GM19043 (cell line): ENCODE measurements at regions not wholly inside any gene's neighbourhood (a gene's known extent, or its start where the extent isn't known, plus 50 kb on each side); places are given as distances from the start of the nearest gene placed in this dataset.

ENCODE experiments used
- ATAC-seq: cut with Tn5 transposase; IDR thresholded peaks from one replicate; pipeline ENCODE4 v1.9.1; 2021; ENCODE audit warnings: low read depth; ENCODE audit not compliant: unreplicated experiment

GRCh38 chr5:38039091-38039490 lies 199.2 kb upstream of the GDNF start:
- ATAC-seq = no peak

- no peak for ATAC-seq
Observed at GRCh38 chr5:38036765-38037164, 196.9 kb upstream of the GDNF start.

DNA sequence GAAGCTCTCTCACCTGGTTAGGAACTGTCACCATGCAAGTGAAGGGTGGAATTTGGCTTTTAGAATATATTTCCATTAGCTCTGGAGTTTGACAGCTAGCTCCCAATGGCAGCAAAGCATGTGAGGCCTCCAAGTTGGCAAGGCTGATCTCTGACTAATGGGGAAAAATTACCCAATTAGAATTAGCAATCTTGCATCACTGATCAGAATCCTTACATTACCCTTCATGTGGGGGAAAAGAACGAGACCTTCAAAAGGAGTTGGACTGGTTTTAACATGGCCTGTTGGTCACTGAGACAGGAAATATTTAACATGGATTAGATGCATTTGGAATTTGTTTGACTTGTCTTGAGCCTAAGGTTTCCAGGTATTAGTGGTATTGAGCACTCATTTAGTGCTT lies 192.3 kb upstream of the GDNF start:
- no peak for ATAC-seq

- no peak for ATAC-seq
Observed at GRCh38 chr5:38031304-38031703, 191.5 kb upstream of the GDNF start.

GRCh38 chr5:38029397-38030065 lies 189.7 kb upstream of the GDNF start:
- no peak for ATAC-seq

GRCh38 chr5:38023799-38024198 lies 184.0 kb upstream of the GDNF start:
- no peak for ATAC-seq

- no peak for ATAC-seq
Observed at GRCh38 chr5:38023371-38023770, 183.5 kb upstream of the GDNF start.

GRCh38 chr5:38022631-38023030 lies 182.8 kb upstream of the GDNF start:
- ATAC-seq = no peak

GRCh38 chr5:38018016-38018415 lies 178.2 kb upstream of the GDNF start:
- ATAC-seq = no peak

DNA sequence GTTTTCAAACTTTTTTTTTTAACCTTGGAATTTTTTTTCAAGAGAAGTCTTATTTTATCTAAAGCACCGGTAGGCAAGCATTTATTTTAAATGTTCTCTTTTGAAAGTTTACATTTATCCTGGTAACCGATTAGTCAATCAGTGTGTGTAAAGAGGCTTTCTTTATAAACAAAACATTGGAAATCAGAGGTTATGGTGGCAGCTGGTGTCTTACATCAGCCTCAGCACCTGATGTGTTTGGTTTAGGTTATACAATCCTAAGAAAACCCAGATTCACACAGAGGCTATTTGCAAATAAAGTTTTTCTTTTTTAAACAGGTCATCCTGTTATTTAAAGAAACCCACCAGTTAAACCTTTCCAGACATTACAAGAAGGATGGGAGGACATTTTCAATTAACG lies 173.3 kb upstream of the GDNF start:
- no peak for ATAC-seq

- ATAC-seq = no peak
Observed at GRCh38 chr5:38011668-38012188, 171.9 kb upstream of the GDNF start.

DNA sequence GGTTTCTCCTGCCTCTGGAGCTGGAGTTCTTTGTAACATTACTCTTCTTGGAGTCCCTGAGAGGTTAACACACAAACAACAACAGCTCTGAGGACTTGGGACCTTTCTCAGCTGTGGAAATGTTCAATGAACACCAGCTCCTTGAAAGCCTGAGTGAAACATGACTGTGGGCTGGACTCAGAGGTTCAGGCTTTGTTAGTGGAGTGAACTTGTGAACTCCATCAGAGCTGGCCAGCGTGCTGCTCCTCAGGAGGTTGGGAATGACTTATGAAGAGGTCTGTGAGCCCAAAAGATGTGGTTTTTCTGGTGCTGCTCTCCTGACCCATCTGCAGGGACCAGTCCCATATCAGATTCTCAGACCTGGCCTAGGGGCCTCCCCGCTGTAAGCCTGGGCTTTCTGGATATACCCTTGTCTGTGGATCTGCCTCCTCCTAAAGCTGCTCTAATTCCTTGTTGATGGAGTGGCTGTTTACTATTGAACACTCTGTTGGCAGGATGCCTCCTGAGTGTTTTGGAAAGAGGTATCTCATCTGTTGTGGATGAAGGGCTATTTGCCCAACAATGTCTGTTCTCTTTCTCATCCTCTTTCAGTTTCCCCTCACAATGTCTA lies 170.0 kb upstream of the GDNF start:
- no peak for ATAC-seq

GRCh38 chr5:38008198-38008597 lies 168.4 kb upstream of the GDNF start:
- no peak for ATAC-seq

- no peak for ATAC-seq
Observed at GRCh38 chr5:37999593-37999992, 159.8 kb upstream of the GDNF start.

DNA sequence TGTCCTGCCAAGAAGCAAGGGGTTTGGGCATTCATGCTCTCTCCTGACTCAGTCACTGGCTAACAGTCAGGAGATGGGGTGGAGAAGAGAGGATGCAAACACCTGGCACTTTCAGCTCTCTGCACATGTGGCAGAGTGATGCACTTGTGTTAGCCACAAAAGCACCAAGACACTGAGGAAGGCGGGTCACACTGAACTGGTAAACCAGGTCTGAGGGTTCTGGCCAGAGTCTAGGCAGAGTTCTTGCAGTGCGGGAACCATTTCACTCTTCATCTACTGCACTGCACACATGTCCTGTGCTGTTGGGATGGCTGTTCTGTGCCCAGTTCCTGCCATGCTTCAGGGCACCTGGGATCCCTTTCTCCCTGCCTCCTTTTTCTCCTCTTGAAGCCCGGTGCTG lies 157.1 kb upstream of the GDNF start:
- no peak for ATAC-seq

GRCh38 chr5:37994729-37995128 lies 154.9 kb upstream of the GDNF start:
- no peak for ATAC-seq

DNA sequence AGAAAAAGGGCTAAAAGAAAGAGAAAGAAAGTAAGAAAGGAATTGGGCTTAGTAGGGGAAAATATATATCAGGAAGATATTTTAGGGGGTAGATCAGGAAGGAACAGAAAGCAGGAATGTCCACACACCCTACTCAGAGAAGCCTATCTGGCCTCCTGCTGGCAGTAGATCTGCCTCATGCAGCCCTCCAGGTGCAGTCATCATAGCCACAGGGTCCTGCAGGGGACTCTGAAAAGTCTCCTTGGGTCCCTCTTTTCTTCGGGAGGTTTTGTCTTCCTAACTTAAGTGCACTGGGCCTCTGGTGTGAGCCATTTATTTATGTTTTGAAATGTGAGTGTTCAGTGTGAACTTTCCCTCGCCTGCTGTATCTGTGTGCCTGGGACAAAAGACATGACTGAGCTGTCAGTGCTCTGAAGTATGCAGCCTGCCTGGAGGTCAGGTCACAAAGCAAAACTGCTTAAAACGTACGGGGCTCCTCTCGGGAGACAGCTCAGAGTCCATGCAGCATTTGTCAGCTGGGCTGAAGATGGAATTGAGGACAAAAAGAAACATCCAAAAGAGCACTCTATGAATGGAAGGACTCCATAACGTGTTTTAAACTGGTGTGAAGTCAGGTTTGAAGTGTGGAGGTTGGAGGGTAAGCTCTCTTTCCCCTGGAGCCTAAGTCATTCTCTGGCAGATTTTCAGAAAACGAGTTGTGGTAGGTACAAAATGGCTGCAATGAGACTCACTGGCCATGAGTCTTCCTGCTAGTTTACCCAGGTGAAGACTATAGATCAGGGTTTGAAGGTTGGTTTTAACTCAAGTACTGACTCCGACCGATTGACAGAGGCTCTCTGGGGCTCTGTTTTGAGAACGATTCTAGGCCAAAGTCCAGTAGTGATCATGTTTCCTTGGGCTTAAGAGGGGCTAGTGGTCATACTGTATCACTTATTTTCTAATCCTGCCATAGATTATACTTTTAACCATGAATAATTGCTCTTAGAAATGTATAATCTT lies 151.8 kb upstream of the GDNF start:
- ATAC-seq = no peak

GRCh38 chr5:37989884-37990283 lies 150.0 kb upstream of the GDNF start:
- no peak for ATAC-seq

- ATAC-seq = no peak
Observed at GRCh38 chr5:37988454-37989046, 148.7 kb upstream of the GDNF start.

DNA sequence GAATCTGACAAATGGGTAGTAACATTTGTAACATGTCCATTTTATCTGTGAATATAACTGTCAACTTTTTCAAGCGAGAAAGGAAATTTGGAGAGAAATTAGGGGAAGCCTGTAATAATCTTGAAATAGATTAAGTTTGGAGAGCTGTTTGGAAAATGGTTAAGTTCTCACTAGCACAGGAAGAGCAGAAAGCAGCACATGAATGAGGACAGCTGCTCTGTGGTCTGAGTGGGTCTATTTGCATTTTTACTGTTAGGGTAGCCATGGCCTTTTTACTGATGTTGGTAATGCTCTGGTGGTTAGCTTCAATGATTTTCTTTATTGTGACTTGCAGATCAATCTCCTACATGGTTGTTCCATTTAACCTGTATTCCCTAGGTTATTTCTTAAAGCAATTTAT lies 144.5 kb upstream of the GDNF start:
- no peak for ATAC-seq

DNA sequence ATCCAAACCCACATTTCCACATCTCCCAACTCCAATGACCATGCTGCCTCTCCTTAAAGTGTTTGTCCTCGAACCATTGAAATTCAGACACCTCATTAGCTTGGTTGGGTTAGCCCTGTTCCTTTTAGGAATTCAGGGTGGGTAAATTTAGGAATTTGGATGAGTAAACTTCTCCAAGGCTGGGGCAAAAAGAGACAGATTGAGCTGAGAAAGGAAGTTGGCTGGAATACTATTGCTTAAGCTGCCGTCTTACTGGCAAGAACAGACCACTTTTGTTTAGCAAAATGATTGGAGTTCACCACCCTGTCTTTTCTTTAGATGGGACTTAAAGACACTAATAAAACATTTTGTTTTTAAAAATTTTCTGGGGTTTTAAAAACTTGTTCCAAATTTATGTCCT lies 143.6 kb upstream of the GDNF start:
- no peak for ATAC-seq
